GM18517 (cell line): ENCODE measurements at regions not wholly inside any gene's neighbourhood (a gene's known extent, or its start where the extent isn't known, plus 50 kb on each side); places are given as distances from the start of the nearest gene placed in this dataset.

Experiments
- ATAC-seq: cut with Tn5 transposase; IDR thresholded peaks from one replicate; pipeline ENCODE4 v1.9.1; 2021; ENCODE audit warnings: mild to moderate bottlenecking, moderate library complexity; ENCODE audit not compliant: unreplicated experiment

DNA sequence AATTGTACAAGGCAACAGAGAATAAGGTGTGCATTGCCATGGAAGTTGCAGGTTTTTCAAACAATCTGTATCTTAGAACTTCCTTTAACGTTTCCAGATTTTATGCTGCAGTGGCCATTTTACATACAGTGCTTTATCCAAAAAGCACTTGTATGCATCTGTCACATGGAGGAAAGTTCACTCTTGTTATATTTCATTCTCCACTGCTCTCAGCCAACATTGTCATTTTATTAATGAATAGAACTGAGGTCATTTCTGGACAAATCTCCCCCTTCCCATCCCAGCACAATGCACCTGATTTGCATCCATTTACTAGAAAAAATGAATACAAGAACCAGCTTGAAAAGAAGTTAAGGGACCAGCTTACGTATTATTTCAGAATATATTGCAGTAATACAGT is 342.0 kb downstream of the USP25 start:
- no peak for ATAC-seq

DNA sequence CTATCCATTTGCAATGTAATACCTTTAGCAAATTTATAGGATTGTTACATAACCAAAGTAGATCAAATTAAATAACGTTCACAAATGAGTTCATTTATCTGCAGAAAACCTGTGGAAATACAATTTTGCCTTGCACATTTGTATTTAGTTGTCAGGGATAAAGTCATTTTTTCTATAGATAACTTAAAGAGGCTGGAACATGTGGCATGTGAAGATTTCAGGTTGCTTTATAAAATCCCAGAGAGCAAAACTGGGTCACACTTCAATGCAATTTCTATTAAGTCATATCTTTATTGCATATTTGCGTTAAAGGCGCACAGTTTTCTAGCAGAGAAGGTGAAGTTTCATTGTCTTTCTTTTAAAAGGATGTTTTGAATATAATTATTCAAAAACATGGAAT is 342.4 kb downstream of the USP25 start:
- ATAC-seq = no peak

DNA sequence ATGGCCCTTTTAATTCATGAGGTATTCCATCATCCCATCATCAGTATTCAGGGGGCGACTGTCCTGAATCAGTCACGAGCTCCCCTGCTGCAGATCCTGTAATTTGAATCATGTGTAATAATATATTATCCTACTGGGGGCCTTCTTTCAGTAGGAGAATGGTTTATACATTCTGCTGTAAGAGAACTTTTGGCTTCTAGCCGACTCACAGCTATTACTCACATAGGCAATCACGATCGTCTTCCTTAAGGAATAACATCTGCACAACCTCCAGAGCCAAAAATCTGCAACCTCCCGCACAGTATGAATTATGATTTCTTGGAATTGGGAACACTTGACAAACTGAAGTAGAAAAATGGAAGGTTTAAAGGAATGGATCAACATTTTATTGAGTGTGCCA is 343.0 kb downstream of the USP25 start:
- ATAC-seq = no peak

DNA sequence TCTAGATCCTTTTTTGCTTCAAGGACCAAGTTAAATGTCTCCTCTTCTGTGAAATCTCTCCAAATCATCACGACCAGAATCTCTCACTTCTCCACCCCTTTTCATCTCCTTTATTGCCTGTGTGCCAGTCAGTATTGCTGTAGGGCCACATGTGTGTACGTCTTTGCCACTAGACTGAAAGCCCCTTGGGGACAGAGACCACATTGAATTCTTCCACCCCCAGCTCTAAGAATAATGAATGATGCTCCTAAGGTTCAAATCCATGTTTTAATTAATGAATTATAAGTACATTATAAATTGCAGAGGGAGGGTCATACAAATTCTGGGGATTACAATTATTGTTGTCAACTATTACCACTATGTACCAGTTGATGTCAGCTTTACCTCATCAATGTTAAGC is 343.8 kb downstream of the USP25 start:
- no peak for ATAC-seq

DNA sequence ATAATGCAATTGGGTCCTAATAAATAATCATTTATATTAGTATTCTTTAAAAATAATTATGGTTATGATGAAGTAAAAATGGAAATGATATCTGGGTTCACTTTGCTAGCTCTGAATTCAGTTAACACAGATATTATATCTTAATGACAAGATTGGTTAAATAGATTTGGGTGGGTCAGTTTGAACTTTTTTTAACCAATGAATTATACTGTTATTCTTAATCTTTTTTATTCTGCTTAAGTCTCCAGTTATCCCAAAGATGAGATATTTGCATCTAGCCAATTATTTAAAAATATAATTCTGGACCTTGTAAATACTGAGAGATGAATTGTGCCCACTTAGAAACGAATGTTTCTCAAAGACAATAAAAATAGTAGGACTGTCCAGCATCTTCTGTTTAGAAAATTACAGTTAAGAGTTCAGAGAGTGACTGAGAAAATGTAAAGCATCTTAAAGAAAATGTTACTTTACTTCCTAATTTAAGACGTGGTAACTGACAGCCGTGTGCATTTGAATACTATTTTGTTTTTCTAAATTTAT is 345.2 kb downstream of the USP25 start:
- ATAC-seq = no peak

DNA sequence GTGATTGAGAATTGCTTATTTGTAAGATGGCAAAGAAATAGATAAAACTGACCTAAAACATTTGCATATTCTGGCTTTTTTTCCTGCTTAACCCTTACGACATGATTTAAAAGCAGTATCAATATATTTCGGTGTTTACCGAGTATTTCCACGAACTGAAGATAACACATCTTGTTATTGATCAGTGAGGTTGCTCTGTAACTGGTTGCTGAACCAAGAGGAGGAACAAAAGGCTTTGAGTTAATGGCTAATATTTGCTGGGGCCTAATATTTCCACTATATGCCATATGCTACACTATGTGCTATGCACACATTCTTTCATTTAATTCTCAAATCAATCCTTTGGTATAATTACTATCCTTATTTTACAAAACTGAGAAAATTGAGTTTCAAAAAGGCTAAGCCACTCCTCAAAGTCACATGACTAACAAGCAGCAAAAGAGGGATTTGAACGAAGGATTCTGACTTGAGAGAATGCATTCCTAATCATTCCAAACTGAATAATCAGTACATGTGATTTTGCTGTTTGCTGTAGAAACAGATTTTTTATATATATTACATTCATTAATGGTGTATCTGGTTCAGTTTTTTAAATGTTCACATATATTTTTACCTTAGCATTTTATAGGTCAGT is 346.0 kb downstream of the USP25 start:
- ATAC-seq = no peak

DNA sequence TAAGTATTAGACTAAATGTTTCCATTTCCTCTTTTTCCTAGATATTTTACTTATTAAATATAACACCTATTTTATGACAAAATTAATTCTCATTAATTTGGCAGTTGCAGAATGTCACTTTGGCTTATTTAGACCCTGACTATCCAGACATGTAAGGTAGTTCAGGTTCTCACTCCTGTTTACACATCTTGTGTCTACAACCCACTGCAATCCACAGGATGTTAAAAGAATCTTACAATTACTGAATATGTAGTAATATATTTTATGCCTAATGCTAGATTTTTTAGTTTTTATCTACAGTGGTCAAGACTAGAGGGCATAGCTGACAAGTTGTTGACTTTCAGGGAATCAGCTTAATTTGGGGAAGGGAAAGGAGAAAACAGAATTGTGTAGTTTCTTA is 346.7 kb downstream of the USP25 start:
- ATAC-seq = no peak

DNA sequence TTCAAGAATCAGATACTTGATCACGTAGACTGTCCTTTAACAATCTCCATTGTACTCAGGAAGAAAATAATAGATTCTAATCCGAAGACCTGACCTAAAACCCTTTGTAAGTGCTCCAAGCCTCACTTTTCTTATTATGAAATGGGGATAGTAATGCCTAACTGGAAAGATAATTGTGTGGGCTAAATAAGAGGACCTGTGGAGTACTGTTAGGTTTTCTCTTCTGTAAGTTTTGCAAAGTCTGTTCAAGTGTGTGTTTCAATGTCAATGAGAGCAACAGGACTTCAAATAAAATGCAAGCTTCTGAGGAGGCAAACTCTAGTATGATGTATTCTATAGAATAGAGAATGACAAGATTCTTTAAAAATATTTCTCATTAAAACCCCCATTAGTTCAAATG is 348.6 kb downstream of the USP25 start:
- no peak for ATAC-seq

DNA sequence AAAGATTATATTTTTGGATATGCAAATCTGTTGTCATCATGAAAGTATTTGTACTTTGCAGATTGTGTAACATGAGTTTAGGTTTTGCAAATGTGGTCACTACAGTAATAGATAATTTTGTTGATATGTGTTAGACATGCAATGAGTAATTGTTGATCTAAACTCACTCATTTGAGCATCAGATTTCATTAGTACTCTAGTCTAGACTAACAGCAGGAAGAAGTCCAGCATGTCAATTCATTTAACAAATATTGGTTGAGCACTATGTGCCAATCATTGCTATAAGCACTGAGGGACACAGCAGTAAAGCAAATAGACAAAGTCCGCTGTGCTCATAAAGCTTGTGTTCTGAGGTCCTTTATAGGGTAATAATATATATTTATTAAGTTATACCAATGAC is 350.0 kb downstream of the USP25 start:
- no peak for ATAC-seq

DNA sequence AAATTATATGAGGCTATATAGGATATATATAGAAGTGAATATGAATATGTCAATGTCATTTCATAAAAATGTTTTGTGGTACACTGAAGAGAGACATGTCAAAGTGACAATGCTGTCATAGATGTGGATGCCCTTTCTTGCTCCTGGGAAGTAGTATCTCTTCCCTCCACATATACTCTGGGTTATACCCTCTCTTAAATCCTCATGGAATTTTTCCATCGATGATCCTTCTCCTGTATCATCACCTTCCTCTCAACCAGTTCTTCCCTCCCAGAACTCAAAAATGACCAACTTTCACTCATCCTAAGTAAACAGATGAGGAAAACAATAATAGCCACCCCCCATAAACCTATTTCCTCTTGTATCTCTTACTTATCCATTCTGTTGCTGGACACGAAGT is 351.5 kb downstream of the USP25 start:
- no peak for ATAC-seq

DNA sequence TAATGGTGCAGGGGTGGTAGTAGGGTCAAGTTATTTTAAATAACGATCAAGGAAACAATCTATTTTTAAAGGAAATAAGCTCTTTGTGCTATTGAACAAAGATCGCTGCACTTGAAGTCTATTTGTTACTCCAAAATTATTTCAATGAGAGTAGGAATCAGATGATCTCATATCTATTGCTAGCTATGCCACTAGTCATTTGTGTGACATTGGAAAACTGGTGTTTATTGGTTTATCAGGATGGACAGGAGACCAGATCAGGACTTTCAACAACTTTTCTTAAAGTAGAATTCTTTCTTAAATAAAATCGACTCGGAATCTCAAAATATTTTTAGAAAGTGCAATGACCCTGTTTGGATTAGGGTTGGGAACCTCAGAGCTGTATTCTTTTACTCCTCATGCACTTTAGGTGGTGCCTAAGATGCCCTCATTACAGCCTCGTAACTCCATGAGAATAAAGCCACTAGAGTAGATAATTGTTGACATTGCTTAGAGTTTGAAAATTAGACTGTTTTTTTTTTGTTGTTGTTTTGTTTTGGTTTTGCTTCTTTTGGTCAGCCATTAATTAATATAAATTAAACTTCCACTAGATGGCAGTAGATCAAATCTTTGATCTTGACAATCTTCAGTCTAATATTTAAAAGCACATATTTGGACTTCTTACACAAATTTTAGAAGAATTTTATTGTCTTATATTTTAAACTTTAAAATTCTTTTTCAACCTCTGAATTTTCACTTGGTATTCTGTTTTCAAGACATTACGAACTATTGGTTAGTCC is 352.4 kb downstream of the USP25 start:
- ATAC-seq = peak; percentile 51

DNA sequence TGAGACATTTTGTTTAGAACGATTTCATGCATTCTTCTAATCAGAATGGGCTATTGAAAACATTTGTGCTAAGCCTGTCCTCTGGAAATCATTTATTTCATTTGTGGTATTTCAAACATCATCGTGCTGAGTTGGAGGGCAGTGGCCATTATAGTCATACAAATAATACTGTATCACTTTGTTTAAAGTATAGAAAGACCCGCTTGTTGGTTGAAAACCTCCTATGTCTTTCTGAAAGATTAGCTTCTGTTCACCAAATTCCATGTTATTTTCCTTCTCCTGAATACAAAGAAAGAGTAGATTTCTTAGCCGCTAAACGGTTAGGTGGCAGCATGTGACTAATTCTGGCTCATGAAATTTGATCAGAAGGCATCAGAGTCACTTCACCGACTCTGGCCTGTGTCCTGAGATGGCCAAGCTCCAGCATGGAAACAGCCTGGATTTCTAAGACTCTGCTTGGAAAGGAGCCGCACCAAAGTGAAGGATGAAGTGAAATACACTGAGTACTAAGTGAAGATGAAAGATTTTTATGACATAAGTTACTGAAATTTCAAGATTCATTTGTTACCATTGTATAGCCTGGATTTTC is 355.1 kb downstream of the USP25 start:
- no peak for ATAC-seq

DNA sequence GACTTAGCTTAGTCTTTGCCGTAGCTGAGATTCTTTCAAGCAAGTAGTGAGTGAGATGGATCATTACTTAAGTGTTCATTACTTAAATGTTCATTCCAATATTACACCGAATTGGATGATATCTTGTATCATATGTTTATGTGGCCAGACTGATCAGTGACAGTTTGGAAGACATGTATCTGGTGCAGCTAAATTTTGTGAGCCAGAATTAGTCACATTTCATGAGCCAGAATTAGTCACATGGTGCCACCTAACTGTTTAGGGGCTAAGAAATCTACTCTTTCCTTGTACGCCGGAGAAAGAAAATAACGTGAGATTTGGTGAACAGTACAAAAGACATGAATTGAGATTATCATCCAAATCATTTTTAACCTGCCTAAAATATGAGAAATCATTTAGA is 355.6 kb downstream of the USP25 start:
- ATAC-seq = no peak

DNA sequence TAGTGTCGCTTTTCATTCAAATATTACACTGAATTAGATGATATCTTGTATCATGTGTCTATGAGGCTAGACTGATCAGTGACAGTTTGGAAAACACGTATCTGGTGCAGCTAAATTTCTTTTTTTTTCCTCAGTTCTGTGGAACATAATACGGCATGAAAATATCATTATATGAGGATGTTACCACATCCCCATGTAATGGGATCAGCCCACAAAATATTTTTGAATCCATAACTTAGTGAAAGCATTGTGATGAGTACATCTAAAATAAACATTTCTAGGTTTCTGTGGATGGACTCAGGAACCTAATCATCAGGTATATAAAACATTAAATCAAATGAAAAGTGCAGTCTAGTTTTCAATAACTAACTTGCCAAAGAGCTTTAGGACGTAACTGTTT is 356.3 kb downstream of the USP25 start:
- no peak for ATAC-seq

DNA sequence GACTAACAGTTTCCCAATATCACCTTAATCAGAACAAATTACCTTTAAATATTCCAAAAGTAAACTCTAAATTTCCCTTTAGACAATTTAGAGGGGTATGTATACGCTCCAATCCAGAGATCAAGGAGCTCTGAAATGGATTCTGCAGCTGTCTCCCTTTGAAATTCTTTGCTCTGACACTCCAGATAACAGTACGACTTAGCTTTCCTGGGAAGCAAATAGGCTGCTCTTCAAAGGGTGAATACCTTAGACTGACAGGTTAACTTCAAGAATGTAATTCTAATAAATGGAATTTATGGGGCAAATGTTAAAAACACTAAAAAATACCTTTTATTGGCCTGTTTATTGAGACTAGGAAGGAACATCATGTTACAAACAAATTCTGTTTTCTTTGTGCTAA is 357.2 kb downstream of the USP25 start:
- no peak for ATAC-seq

DNA sequence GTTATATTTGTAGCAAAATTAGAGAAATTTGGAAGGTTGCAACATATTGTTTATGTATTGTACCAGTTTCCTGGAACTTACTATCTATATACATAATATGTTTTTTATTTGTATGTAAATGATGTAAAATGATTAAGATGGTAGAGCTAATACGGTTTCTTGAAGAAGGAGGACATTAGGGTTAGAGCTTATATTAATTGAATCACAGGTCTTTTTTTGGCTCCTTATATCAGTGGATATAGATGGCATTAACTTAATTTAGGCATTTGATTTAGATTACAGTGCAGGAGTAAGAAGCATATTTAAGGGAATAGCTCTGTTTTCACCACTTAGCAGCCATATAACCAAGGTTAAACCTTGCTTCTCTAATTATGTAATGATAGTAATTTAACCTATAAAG is 357.7 kb downstream of the USP25 start:
- no peak for ATAC-seq

DNA sequence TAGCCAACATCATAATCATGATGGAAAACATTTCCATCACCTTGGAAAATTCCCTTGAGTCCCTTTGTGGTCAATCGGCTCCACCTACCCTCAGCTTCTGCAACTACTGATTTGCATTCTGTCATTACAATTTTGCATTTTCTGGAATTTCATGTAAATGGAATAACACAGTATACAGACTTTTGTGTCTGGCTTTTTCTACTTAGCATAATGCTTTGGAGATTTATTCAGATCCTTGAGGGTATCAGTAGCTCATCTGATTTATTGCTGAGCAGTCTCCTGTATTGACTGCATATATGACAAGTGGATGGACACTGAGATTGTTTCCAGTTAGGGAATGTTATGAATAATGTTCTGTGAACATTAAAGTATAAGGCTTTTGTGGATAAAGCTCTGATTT is 358.3 kb downstream of the USP25 start:
- ATAC-seq = no peak

DNA sequence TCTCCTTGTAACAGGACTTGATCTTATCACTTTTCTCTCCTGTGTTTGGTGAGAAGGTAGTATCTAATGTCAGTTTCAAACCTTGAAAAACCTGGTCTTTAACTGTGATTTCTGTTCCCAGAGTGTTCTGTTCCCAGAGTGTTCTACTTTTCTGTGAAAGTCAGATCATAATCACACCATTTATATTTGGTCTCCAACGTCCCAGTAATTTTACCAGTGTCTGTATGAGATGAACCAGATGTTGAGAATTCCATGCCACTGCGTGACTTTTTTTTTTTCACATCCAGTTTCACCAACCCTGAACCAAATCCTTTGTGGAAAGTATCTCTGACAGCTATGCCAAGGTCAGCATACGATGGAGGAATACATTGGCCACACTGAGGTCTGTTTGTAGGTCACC is 365.2 kb downstream of the USP25 start:
- ATAC-seq = no peak

DNA sequence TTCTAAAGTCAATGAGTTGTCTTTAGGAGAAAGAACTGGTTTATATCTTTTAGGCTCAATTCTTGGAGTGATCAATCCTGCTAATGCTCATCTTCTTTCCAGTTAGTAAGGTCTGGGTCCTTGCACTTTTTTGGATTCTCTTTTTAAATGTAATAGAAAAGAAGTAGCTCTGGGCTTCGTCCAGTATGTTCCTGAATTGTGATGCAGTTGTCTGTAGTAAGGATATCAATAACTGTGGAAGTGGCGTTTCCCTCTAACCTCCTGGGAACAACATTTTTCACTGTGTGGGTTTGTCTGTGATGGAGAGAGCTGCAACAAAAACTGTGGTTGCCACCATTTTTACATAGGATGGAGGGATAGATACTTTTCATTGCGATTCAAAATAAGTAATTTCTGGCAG is 367.2 kb downstream of the USP25 start:
- ATAC-seq = no peak

DNA sequence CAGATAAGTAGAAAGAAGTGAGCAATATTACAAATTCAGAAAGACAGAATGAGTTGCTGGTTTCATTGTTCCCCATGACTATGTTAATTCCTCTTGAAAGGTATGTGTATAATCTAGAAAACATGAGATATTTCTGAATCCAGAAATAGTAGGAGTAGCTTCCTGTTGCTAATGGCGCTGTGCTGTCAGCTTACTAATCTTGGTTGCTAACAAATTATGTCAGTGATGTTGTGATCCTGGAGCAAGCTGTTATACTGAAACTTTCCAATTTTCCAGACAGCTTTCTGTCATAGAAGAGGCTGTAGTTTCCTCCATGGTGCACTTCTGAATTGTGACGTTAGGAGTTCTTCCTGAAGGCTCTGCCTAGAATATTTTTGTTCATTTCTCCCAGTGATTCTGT is 372.3 kb downstream of the USP25 start:
- no peak for ATAC-seq

DNA sequence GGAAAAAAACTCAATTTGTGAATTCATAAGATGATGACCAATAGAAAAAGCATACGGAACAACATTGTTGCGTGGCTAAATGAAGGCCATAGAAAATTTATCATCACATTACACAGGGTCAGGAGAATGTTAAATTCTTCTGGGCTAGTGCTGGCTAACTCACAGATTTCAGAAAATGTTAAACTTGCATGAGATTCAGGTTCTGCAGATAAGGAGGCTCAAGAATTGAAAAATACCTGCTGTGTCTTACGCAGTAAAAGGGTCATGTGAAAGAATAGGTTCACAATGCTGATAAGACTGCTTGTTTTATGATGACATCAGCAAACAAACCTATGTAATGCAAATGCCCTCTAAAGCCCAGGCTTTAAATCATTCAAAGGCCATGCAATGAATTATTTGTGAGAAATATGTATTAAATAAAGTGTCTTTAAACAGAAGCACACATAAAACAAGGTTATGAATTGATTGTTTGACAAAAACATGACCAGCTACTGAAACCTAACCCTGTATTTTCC is 378.8 kb downstream of the USP25 start:
- ATAC-seq = no peak
